GM18868 (cell line): ENCODE measurements at regions not wholly inside any gene's neighbourhood (a gene's known extent, or its start where the extent isn't known, plus 50 kb on each side); places are given as distances from the start of the nearest gene placed in this dataset.

Experiments used
- ATAC-seq: cut with Tn5 transposase; IDR thresholded peaks from one replicate; pipeline ENCODE4 v1.9.1; 2021; ENCODE audit warnings: mild to moderate bottlenecking, moderate library complexity; ENCODE audit not compliant: unreplicated experiment

GRCh38 chr6:66913657-66914056, 1206.6 kb upstream of the EYS start:
- no peak for ATAC-seq

- no peak for ATAC-seq
These were observed 1195.4 kb upstream of the EYS start for GRCh38 chr6:66902457-66902856.

- no peak for ATAC-seq
These were observed 1193.4 kb upstream of the EYS start for GRCh38 chr6:66900133-66901083.

GRCh38 chr6:66897576-66897975, 1190.5 kb upstream of the EYS start:
- ATAC-seq, result no peak

- no peak for ATAC-seq
These were observed 1189.4 kb upstream of the EYS start for GRCh38 chr6:66896415-66896814.

GRCh38 chr6:66883453-66883852, 1176.4 kb upstream of the EYS start:
- ATAC-seq, result no peak

- no peak for ATAC-seq
These were observed 1159.8 kb upstream of the EYS start for GRCh38 chr6:66866801-66867200.

GRCh38 chr6:66865771-66866170, 1158.7 kb upstream of the EYS start:
- ATAC-seq, result no peak

GRCh38 chr6:66861007-66861541, 1154.0 kb upstream of the EYS start:
- no peak for ATAC-seq

- no peak for ATAC-seq
These were observed 1153.3 kb upstream of the EYS start for GRCh38 chr6:66860328-66860727.

- no peak for ATAC-seq
These were observed 1151.2 kb upstream of the EYS start for GRCh38 chr6:66858196-66858595.

GRCh38 chr6:66854014-66854413, 1147.0 kb upstream of the EYS start:
- ATAC-seq, result no peak

GRCh38 chr6:66851930-66852329, 1144.9 kb upstream of the EYS start:
- ATAC-seq, result no peak

- no peak for ATAC-seq
These were observed 1142.8 kb upstream of the EYS start for GRCh38 chr6:66849843-66850242.

GRCh38 chr6:66848244-66848953, 1141.4 kb upstream of the EYS start:
- no peak for ATAC-seq

- no peak for ATAC-seq
These were observed 1131.7 kb upstream of the EYS start for GRCh38 chr6:66838764-66839163.

- no peak for ATAC-seq
These were observed 1118.5 kb upstream of the EYS start for GRCh38 chr6:66825539-66825938.

- no peak for ATAC-seq
These were observed 1107.1 kb upstream of the EYS start for GRCh38 chr6:66814156-66814555.

- ATAC-seq, result no peak
These were observed 1101.7 kb upstream of the EYS start for GRCh38 chr6:66808771-66809170.

GRCh38 chr6:66796987-66797386, 1090.0 kb upstream of the EYS start:
- ATAC-seq, result no peak

GRCh38 chr6:66788579-66788978, 1081.6 kb upstream of the EYS start:
- no peak for ATAC-seq

GRCh38 chr6:66772800-66773199, 1065.8 kb upstream of the EYS start:
- ATAC-seq, result no peak
